GM23338 (cell line): ENCODE measurements at regions not wholly inside any gene's neighbourhood (a gene's known extent, or its start where the extent isn't known, plus 50 kb on each side); places are given as distances from the start of the nearest gene placed in this dataset.

Experiments
- ATAC-seq: fragments of 200-7000 bp; cut with Tn5 transposase; 3 replicates; pipeline ENCODE4 v1.9.1; 2020
- DNase-seq: peaks from one replicate; pipeline ENCODE4 v3.0.0-alpha.2; 2015; ENCODE audit warnings: low spot score
- H2AFZ ChIP-seq: fragments of 200-600 bp; sonication (generic); 2 replicates; pipeline ENCODE4 v1.8.0; 2016; ENCODE audit warnings: antibody characterized with exemption, mild to moderate bottlenecking, moderate library complexity
- H3F3A ChIP-seq: fragments of 200-600 bp; sonication (generic); replicated peaks from 2 replicates; pipeline ENCODE4 v1.8.0; 2017; ENCODE audit warnings: antibody characterized with exemption, mixed run types, low read depth
- H3K27ac ChIP-seq: fragments of 200-600 bp; sonication (generic); 2 replicates; pipeline ENCODE4 v1.6.1; 2016; ENCODE audit warnings: low read depth
- H3K27me3 ChIP-seq: fragments of 200-600 bp; sonication (generic); 2 replicates; pipeline ENCODE4 v1.8.0; 2016; ENCODE audit warnings: mild to moderate bottlenecking, mixed run types, moderate library complexity; ENCODE audit not compliant: insufficient read depth
- H3K36me3 ChIP-seq: fragments of 200-600 bp; sonication (generic); 2 replicates; pipeline ENCODE4 v1.8.0; 2016; ENCODE audit warnings: mild to moderate bottlenecking; ENCODE audit not compliant: insufficient read depth
- H3K4me1 ChIP-seq: fragments of 200-600 bp; sonication (generic); 2 replicates; pipeline ENCODE4 v1.8.0; 2016; ENCODE audit warnings: mild to moderate bottlenecking, moderate library complexity; ENCODE audit not compliant: insufficient read depth
- H3K4me2 ChIP-seq: fragments of 200-600 bp; sonication (generic); 2 replicates; pipeline ENCODE4 v1.7.1; 2017; ENCODE audit warnings: mixed run types
- H3K4me3 ChIP-seq: fragments of 200-600 bp; sonication (generic); 2 replicates; pipeline ENCODE4 v1.6.1; 2016; ENCODE audit warnings: mixed run types
- H3K79me2 ChIP-seq: fragments of 200-600 bp; sonication (generic); replicated peaks from 2 replicates; pipeline ENCODE4 v1.8.0; 2017; ENCODE audit warnings: mild to moderate bottlenecking; ENCODE audit not compliant: insufficient read depth
- H3K9me2 ChIP-seq: fragments of 200-600 bp; sonication (generic); 2 replicates; pipeline ENCODE4 v1.8.0; 2017; ENCODE audit not compliant: insufficient read depth
- H4K20me1 ChIP-seq: fragments of 200-600 bp; sonication (generic); replicated peaks from 2 replicates; pipeline ENCODE4 v1.8.0; 2017; ENCODE audit warnings: mild to moderate bottlenecking; ENCODE audit not compliant: insufficient read depth
- H3K27ac Mint-ChIP-seq: 2 replicates; pipeline ENCODE4 v1.8.0; 2020; ENCODE audit warnings: inconsistent platforms, mild to moderate bottlenecking, moderate library complexity, mixed read lengths
- H3K27me3 Mint-ChIP-seq: 3 replicates; pipeline ENCODE4 v1.8.0; 2022; ENCODE audit warnings: low read depth, mild to moderate bottlenecking, moderate library complexity, mixed read lengths, inconsistent platforms; ENCODE audit not compliant: insufficient read depth, poor library complexity
- H3K36me3 Mint-ChIP-seq: 3 replicates; pipeline ENCODE4 v1.8.0; 2021; ENCODE audit warnings: low read depth, mild to moderate bottlenecking, inconsistent platforms, moderate library complexity, mixed read lengths
- H3K4me1 Mint-ChIP-seq: 3 replicates; pipeline ENCODE4 v1.8.0; 2020; ENCODE audit warnings: mild to moderate bottlenecking, inconsistent platforms, mixed read lengths
- H3K4me3 Mint-ChIP-seq: 3 replicates; pipeline ENCODE4 v1.8.0; 2021; ENCODE audit warnings: moderate library complexity, mild to moderate bottlenecking, inconsistent platforms, mixed read lengths
- H3K9me3 Mint-ChIP-seq: 3 replicates; pipeline ENCODE4 v1.8.0; 2020; ENCODE audit warnings: moderate library complexity, mild to moderate bottlenecking, inconsistent platforms, mixed read lengths
- CREB1 ChIP-seq: fragments of 250-450 bp; sonication (Bioruptor Pico); IDR thresholded peaks from 2 replicates; pipeline ENCODE4 v1.5.0; 2020; ENCODE audit warnings: low read depth, mild to moderate bottlenecking, moderate library complexity
- CTCF ChIP-seq, 2 experiments: fragments of 200-600 bp in 1 of 2; sonication (generic) in 1 of 2; conservative IDR thresholded peaks; 2 replicates each; pipeline versions ENCODE4 v1.5.1 to v1.6.1; 2016 to 2017; ENCODE audit warnings: antibody characterized with exemption in 2 of 2, low read depth in 2 of 2, mild to moderate bottlenecking in 2 of 2, moderate library complexity in 1 of 2
- ETS1 ChIP-seq: IDR thresholded peaks from 2 replicates; pipeline ENCODE4 v1.6.1; 2016; ENCODE audit warnings: antibody characterized with exemption
- EZH2 ChIP-seq: fragments of 200-600 bp; sonication (generic); IDR thresholded peaks from one replicate; pipeline ENCODE4 v1.8.0; 2017; ENCODE audit warnings: antibody characterized with exemption, mild to moderate bottlenecking, low read depth; ENCODE audit not compliant: unreplicated experiment
- EZH2phosphoT487 ChIP-seq: fragments of 200-600 bp; sonication (generic); IDR thresholded peaks from one replicate; pipeline ENCODE4 v1.8.1; 2018; ENCODE audit warnings: antibody characterized with exemption; ENCODE audit not compliant: unreplicated experiment
- JUNB ChIP-seq: IDR thresholded peaks from one replicate; pipeline ENCODE4 v1.6.1; 2016; ENCODE audit warnings: antibody characterized with exemption; ENCODE audit not compliant: unreplicated experiment
- NANOG ChIP-seq: IDR thresholded peaks from 2 replicates; pipeline ENCODE4 v1.6.1; 2016; ENCODE audit warnings: antibody characterized with exemption, borderline replicate concordance
- POLR2AphosphoS5 ChIP-seq: IDR thresholded peaks from 2 replicates; pipeline ENCODE4 v1.6.1; 2016; ENCODE audit warnings: antibody characterized with exemption, low read depth
- REST ChIP-seq: IDR thresholded peaks from one replicate; pipeline ENCODE4 v1.6.1; 2018; ENCODE audit warnings: antibody characterized with exemption; ENCODE audit not compliant: unreplicated experiment
- STAT1 ChIP-seq: IDR thresholded peaks from one replicate; pipeline ENCODE4 v1.6.1; 2016; ENCODE audit warnings: antibody characterized with exemption; ENCODE audit not compliant: unreplicated experiment
- ZNF114 ChIP-seq: fragments of 250-450 bp; sonication (Bioruptor Pico); IDR thresholded peaks from 2 replicates; pipeline ENCODE4 v1.5.0; 2020; ENCODE audit warnings: mild to moderate bottlenecking, moderate library complexity
- ZNF331 ChIP-seq: fragments of 250-450 bp; sonication (Bioruptor Pico); IDR thresholded peaks from 2 replicates; pipeline ENCODE4 v1.5.0; 2020; ENCODE audit warnings: low read depth, mild to moderate bottlenecking, moderate library complexity
- ZNF462 ChIP-seq: fragments of 250-450 bp; sonication (Bioruptor Pico); IDR thresholded peaks from 2 replicates; pipeline ENCODE4 v1.5.0; 2020; ENCODE audit warnings: mild to moderate bottlenecking, moderate library complexity

- H3K36me3 Mint-ChIP-seq, result no peaks in the 10 kb centered on the region
- Histone ChIP-seq H3K27me3 (no peaks in the 10 kb centered on the region), H4K20me1 (no peaks in the 10 kb centered on the region), H3K4me3 (no peak overlapping the region), H3K79me2 (no peaks in the 10 kb centered on the region), H3K9me2 (no peaks in the 10 kb centered on the region), H3K36me3 (no peaks in the 10 kb centered on the region), H3F3A (no peaks in the 10 kb centered on the region), H3K4me2 (no peak overlapping the region), H3K27ac (no peak overlapping the region), H3K4me1 (no peaks in the 10 kb centered on the region), H2AFZ (no peak overlapping the region)
- H3K4me3 Mint-ChIP-seq, result no peak overlapping the region
- DNase-seq, result no peak
- no peaks in the 10 kb centered on the region for H3K9me3 Mint-ChIP-seq
- no peak for ATAC-seq
- H3K4me1 Mint-ChIP-seq, result no peaks in the 10 kb centered on the region; the same call in 2 of the 3 replicates
- H3K27me3 Mint-ChIP-seq, result no peaks in the 10 kb centered on the region
- H3K27ac Mint-ChIP-seq, result no peak overlapping the region
- no peak for TF ChIP-seq ZNF331 (CRISPR knock-in tag)
- no peak for TF ChIP-seq ZNF462 (CRISPR knock-in tag)
- TF ChIP-seq ETS1, result no peak
- TF ChIP-seq EZH2phosphoT487, result no peak
- TF ChIP-seq CREB1 (CRISPR knock-in tag), result no peak
- no peak for TF ChIP-seq CTCF (conservative IDR thresholded peaks at IDR 0.05; ENCODE audit: low read depth in 2 of 2)
- TF ChIP-seq REST, result no peak
- no peak for TF ChIP-seq ZNF114 (CRISPR knock-in tag)
- TF ChIP-seq POLR2AphosphoS5, result no peak
- TF ChIP-seq STAT1, result no peak
- TF ChIP-seq JUNB, result no peak
- TF ChIP-seq EZH2, result no peak
- no peak for TF ChIP-seq NANOG
These were observed 314.3 kb upstream of the NT5E start for GRCh38 chr6:85135376-85136094.
